NCI-H1092 (cell line): ENCODE measurements at regions not wholly inside any gene's neighbourhood (a gene's known extent, or its start where the extent isn't known, plus 50 kb on each side); places are given as distances from the start of the nearest gene placed in this dataset.
A peak's percentile ranks its signal among the peaks of the same experiment; 100 is the strongest.

ENCODE experiments used
- DNase-seq: peaks from one replicate; lab custom pipeline; 2025; lab: John Stamatoyannopoulos, UW

- no peak for DNase-seq
Observed at GRCh38 chr16:55380485-55380884, 56.5 kb downstream of the IRX6 start.

DNA sequence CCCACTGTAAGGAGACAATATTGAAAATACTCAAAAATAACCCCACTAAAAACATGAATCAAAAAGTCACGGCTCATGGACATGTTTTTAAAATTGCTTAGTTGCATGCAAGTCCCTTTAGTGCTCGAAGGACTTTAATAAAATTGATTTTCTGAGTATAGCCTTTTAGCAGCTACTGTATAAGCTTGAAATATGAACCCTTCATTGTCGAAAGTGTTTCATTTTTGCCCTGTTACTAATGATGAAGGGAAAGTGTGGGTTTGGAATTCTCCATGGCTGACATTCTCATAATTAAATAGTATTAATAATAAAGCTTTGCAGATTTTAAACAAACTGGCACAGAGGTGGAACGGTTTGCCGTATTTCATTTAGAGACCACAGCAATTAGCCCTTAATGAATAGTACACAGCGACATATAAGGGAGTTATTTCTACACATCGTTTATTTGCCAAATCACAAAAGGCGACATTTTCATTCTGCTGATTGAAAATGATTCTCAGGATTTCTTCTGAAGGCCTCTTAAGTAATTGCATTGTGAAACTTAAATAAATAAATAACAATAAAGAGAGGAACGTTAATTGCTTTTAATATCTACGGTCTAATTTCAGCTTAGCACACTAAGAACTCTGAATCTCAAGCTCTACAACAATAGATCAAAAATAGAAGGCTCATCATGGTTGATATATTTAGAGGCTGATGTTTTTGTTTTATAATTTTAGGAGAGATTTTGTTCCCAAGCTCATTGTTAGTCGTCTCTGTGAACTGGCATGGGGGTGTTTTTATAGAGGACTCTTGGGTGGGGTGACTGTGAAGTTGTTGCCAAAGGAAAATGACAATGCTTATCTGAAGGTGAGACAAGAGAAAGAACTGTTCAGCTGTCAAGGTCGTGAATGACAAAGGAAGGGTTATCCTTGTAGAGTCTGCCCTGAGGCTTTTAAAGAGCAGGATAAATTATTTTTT, 60.6 kb downstream of the IRX6 start:
- DNase-seq, result no peak

- DNase-seq, result no peak
Observed at GRCh38 chr16:55385359-55385758, 61.4 kb downstream of the IRX6 start.

DNA sequence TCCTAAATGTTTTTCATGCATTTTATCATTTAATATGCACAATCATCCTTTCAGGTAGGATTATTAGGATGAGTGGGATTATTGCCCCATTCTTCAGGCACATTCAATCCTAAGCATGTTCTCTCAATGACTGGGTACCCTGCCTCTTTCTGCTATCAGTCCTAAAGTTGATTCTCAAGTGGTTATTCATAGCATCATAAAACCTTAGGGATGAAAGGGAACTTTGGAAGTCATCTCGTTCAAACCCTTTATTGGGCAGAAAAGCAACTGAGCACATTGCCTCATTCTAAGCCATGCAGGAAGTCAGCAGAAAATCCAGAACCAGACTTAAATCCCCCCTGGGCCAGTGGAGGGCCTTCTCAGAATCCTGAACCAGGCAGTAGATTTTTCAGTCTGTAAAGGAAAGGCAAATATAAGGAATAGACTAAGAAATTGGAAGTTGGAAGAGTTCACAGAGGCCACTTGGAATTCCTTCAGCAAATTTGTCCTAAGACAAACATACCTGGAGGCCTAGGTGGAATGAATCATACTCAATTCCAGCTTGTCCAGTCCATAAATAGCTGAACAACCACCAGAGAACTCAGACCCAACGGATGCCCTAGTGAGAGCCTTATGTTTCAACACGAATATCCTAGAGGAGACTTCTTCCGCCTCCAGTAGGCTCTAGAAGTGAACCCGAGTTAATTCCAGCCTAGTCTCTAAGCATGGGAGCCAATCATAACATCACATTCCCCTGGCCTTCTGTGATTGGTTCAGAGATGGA, 62.7 kb downstream of the IRX6 start:
- no peak for DNase-seq

DNA sequence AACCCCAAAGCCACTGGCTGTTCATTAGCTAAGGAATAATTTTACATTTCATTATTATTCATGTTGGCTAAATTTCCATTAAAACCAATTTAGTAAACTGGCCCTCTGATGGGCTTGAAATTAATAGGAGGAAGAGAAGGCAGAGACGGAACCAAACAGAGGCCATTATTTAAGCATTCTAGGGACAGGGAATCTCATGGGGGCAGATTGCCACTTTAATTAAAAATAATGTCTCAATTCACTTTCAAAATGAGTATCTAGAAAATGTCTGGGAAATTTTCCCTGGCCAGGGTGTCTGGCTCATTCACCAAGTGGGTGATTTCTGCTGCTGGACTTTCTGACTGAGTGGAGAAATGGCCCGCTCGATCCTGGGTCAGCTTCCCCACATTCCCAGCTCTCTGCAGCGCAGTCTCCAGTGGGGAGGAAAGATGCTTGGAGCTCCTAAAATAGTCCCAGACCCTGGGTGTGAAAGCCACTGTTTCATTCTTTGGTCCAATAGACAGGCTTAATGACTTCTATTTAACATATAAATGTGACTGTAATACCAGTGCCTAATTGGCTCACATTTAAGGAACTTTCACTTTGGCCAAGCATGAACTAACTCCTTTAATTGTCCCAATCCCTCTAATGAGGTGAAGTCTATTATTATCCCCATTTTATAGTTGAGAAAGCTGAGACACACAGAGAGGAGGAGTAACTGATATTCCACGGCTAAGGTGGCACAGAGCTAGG, 64.3 kb downstream of the IRX6 start:
- DNase-seq, result no peak

DNA sequence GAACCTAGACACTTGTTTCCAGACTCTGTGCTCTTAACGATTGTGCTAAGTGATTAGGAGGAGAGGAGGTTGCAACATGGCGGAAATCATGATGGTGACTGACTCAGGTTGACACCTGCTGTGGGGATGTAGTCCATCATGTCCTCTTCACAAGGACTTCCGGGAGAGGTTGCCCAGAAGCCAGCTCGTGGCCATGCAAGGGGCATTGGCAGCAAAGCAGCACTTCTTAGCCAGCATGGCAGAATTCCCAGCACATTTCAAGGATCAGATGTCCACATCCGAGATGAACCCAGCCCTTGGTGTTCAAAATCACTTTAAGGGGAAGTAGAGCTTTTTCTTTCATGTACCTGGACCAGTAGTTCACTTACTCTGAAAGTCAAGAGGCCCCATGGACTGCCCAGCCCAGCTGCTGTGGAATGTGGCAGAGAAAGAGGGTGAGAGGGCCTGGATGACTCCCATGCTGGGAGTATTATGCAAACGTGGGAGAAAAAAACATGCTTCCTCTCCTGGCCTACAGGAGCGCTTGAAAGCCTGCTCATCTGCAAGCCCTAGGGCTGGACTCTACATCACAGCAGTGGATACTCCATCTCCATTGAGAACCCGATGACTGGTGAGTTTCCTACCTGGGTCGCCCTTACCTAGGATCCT, 65.5 kb downstream of the IRX6 start:
- DNase-seq, result peak; percentile 53

GRCh38 chr16:55390630-55391237, 66.7 kb downstream of the IRX6 start:
- no peak for DNase-seq

DNA sequence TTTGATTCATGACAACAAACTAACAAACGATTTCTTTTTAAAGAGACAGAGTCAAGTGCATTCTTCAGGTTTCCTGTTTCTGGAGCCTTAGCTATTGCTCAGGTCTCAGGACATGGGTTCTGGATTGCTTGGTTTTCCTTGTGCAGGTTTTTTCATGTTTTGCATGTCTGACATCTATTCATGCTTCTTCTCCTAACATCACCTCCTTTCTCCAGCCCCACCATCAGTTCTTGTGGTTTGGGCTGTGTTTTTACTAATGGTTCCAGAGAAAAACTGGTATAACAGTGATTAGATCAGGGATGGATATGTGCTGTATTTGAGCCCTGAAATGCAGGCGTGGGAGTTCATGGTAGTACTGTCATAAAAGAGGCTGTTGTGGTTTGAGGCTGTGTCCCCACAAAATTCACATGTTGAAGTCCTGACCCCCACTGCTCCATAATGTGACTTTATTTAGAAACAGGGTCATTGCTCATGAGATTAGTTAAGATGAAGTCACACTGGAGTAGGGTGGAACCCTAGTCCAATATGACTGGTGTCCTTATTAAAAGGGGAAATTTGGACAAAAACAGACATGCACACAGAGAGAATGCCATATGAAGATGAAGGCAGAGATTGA, 67.9 kb downstream of the IRX6 start:
- DNase-seq, result no peak

GRCh38 chr16:55392701-55393100, 68.7 kb downstream of the IRX6 start:
- DNase-seq, result no peak

GRCh38 chr16:55393991-55394390, 70.0 kb downstream of the IRX6 start:
- DNase-seq, result no peak

DNA sequence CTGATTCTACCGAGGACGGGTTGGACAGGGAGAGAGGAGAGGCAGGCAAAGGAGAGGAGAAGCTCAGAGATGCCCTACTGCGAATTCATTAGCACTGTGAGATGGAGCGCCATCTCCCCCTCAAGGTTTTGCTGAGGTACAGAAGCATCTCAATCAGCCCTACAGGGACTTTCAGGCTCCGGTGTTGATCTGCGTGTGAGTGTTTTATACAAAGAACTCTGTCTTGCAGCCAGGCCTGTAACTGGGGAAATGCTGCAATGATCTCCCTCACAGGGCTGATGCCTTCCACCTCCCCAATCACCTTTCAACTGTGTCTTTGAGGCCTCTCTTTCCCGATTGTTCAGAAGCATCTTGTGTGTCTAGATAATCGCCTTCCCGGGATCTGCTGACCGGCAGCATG, 74.8 kb downstream of the IRX6 start:
- no peak for DNase-seq

DNA sequence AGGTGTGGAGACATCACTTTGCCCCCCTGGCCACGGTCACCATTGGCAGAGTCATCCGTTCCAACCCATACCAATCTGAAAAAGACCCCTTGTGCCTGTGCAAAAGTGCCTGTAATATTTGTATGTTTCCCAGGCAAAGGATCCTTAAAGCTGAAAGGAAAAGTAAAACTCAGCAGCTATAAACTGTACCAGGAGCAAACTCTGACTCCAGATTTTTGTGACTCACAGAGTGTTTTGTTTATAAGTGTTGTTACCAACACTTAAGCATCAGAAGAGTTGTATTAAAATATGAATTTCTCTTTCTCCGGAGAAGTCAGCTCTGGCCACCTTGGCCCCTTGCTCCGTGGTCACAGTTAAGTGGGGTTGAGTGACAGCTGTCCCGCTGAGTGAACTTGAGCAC, 75.9 kb downstream of the IRX6 start:
- DNase-seq, result no peak

GRCh38 chr16:55401046-55401445, 77.0 kb downstream of the IRX6 start:
- DNase-seq, result no peak

GRCh38 chr16:55403464-55403863, 75.5 kb upstream of the MMP2 start:
- DNase-seq, result no peak

- DNase-seq, result no peak
Observed at GRCh38 chr16:55406651-55407050, 72.3 kb upstream of the MMP2 start.

DNA sequence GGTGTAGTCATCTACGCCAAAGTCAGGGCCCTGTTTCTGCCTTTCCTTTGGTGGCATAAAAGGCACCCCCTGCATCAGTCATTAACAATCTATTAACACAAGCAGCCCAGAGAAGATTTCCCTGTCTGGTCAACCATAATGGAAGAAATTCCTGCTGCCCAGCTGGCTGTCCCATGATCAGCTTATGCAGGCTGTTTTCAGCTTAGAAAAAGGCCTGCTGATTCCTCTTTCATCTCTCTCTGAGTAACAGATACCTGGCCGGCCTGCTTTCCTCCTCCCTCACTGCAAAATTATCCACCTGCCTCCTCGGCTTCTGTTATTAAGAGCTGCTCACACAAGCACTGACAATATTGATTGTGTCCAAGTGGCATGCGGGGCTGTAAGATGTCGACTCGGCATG, 70.3 kb upstream of the MMP2 start:
- DNase-seq, result no peak

DNA sequence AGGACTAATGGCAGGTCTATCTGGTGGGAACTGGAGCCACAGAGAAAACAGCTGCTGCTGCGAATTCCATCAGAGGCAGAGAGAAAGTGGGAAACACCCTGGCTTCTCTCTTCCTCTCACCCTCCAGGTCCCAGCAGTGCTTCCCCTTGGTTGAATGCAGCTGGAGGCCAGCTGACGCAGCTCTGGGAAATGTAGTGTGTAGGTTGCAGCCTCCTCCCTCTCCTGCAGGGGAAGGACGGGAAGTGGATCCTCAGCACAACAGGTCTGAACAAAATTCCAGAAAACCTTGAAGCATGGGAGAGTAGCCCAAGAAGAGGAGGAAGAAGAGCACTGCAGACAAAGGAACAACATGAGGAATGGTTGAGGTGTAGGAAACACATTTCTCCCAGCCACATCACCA, 67.8 kb upstream of the MMP2 start:
- no peak for DNase-seq

DNA sequence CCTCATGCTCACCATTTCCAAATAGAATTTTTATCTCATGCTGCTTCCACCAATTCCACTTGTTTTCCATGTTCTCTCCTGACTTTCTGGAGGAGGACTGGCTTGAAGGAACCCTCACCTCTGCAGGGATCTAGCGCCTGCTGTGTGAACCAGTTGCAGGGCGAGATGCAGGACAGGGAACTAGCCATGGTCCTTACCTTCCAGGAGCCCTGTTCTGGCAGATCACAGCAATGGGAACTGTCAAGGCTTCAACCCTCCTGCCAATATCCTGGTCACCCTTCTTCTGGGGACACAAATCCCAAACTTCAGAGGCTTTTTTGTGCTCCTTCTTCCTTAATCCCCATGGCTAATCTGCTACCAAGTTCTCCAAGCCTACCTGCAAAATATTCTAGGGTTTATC, 60.4 kb upstream of the MMP2 start:
- no peak for DNase-seq

DNA sequence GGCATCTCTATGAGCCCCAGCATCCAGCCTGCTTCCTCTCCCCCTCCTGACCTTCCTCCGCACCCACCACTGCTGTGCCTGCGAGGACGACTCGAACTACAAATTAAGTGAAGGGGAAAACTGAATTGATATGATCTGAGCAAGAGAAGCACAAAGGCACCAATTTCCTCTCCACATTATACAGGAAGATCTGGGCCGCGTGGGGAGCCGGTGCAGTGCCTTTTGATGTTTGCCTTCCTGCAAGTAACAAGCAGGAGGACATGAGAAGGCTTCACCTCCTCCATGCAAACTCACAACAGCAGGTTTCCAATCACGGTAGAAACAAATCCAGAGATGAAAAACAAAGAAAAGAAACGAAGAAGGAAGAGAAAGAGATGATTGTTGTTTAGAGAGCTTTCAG, 57.8 kb upstream of the MMP2 start:
- no peak for DNase-seq

DNA sequence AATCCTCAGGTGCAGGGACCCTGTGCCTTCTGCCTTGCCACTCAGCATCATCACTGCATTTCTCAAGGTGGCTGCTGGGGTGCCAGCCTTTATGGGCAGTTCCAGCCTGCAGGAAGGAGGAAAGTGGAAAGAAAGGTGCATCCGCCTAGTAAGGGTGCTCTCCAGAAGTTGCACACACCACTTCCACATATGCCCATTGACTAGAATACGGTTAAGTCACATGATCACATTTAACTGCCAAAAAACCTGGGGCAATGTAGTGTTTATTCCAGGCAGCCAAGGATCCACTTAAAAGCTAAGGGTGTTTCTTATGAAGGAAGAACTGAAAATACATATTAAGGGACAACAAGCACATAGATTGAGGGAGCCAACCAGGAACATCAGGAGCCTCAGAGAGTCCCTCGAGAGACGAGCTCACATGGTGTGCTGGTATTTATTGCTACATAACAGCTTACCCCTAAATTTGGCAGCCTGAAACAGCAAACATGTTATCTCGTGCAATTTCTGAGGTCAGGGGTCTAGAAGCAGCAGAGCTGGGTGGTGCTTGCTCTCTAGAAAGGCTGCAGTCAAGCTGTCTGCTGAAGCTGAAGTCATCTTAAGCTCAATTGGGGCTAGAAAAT, 52.0 kb upstream of the MMP2 start:
- DNase-seq, result no peak
